OCI-LY1 (cell line): ENCODE measurements at regions not wholly inside any gene's neighbourhood (a gene's known extent, or its start where the extent isn't known, plus 50 kb on each side); places are given as distances from the start of the nearest gene placed in this dataset.
A peak's percentile ranks its signal among the peaks of the same experiment; 100 is the strongest.

Experiments used
- H2AFZ ChIP-seq: fragments of 200-600 bp; sonication (generic), shearing (Covaris generic); 2 replicates; pipeline ENCODE4 v1.6.0; 2014; ENCODE audit warnings: antibody characterized with exemption, mild to moderate bottlenecking, low read length
- H3F3A ChIP-seq: fragments of 200-600 bp; sonication (generic), shearing (Covaris generic); 2 replicates; pipeline ENCODE4 v1.6.0; 2014; ENCODE audit warnings: mild to moderate bottlenecking, antibody characterized with exemption, low read length, moderate library complexity; ENCODE audit not compliant: insufficient read depth
- H3K27ac ChIP-seq: fragments of 200-600 bp; sonication (generic); 2 replicates; pipeline ENCODE4 v1.5.1; 2014; ENCODE audit warnings: low read length, mixed run types, mild to moderate bottlenecking, low read depth; ENCODE audit not compliant: poor library complexity, severe bottlenecking
- H3K27me3 ChIP-seq: fragments of 200-600 bp; sonication (generic); 2 replicates; pipeline ENCODE4 v1.6.0; 2014; ENCODE audit warnings: antibody characterized with exemption, mild to moderate bottlenecking, low read length, moderate library complexity; ENCODE audit not compliant: insufficient read depth
- H3K36me3 ChIP-seq: fragments of 200-600 bp; sonication (generic); 2 replicates; pipeline ENCODE4 v1.6.1; 2014; ENCODE audit warnings: mild to moderate bottlenecking, antibody characterized with exemption, low read length, moderate library complexity, mixed read lengths; ENCODE audit not compliant: insufficient read depth
- H3K4me1 ChIP-seq: fragments of 200-600 bp; sonication (generic); 2 replicates; pipeline ENCODE4 v1.5.1; 2014; ENCODE audit warnings: mild to moderate bottlenecking, low read length, moderate library complexity; ENCODE audit not compliant: insufficient read depth, severe bottlenecking
- H3K4me2 ChIP-seq: fragments of 200-600 bp; sonication (generic), shearing (Covaris generic); 2 replicates; pipeline ENCODE4 v1.6.1; 2014; ENCODE audit warnings: low read length
- H3K4me3 ChIP-seq: fragments of 200-600 bp; sonication (generic); 2 replicates; pipeline ENCODE4 v1.5.1; 2014; ENCODE audit warnings: low read length, low read depth, mild to moderate bottlenecking, mixed read lengths; ENCODE audit not compliant: poor library complexity, severe bottlenecking
- H3K79me2 ChIP-seq: fragments of 200-600 bp; shearing (Covaris generic); 2 replicates; pipeline ENCODE4 v1.6.1; 2016; ENCODE audit warnings: mixed run types, low read length, mixed read lengths; ENCODE audit not compliant: insufficient read depth
- H3K9ac ChIP-seq: fragments of 200-600 bp; sonication (generic), shearing (Covaris generic); 2 replicates; pipeline ENCODE4 v1.6.1; 2014; ENCODE audit warnings: mild to moderate bottlenecking, low read length, mixed read lengths
- H3K9me2 ChIP-seq: fragments of 200-600 bp; sonication (generic), shearing (Covaris generic); 2 replicates; pipeline ENCODE4 v1.6.1; 2014; ENCODE audit warnings: low read depth, mild to moderate bottlenecking, low read length, mixed read lengths
- H3K9me3 ChIP-seq: fragments of 200-600 bp; shearing (Covaris generic); 2 replicates; pipeline ENCODE4 v1.6.1; 2014; ENCODE audit warnings: low read length, mixed read lengths
- H4K20me1 ChIP-seq: fragments of 200-600 bp; sonication (generic), shearing (Covaris generic); 2 replicates; pipeline ENCODE4 v1.6.0; 2016; ENCODE audit warnings: mild to moderate bottlenecking, low read length; ENCODE audit not compliant: insufficient read depth
- EZH2 ChIP-seq: fragments of 200-600 bp; sonication (generic), shearing (Covaris generic); IDR thresholded peaks from 2 replicates; pipeline ENCODE4 v1.8.0; 2017; ENCODE audit warnings: borderline replicate concordance, mixed run types, mild to moderate bottlenecking, antibody characterized with exemption, low read length, moderate library complexity, mixed read lengths
- TF ChIP-seq, protein P1 (sequence below): fragments of 200-600 bp; sonication (generic), shearing (Covaris generic); IDR thresholded peaks from 2 replicates; pipeline ENCODE4 v1.5.1; 2017; ENCODE audit warnings: mild to moderate bottlenecking, antibody characterized with exemption, low read length, moderate library complexity, mixed read lengths

DNA sequence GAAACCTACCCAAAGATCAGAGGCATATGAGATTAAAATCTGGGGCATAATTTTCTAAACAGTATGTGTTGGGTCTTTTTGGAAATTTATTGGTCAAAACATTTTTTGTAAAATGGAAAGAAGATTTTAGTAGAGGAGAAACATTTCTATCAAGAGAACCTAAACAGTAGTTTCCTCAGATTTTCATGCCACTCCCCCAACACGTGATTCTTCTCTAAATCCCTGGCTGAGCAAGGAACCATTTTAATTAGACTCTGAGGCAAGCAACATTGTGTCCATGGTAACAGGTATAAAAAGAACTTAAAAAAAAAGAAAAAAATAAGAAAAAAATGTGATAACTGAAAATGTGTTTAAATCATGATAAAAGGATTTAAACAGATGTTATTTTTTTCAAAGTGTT, 1105.2 kb upstream of the ZEB2 start:
- H3K9me2 ChIP-seq, result no peaks in the 10 kb centered on the region

DNA sequence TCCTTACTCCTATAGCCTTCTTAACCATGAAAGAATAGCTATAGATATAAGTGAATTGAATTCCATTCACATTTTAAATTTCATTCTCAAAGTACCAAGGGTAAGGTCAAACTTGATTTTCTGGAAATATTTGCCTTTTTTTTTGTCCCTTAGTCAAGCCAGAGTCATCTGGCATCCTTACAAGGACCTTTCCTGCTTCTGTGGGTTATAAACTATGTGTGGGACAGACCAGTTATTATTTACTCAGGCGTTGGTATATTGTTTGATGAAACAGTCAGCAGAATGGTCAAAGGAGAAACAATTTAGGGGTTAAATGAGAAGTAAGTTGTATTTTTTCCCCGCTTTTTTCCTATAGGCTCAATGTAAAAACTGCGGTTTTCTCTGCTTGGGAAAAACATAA, 1103.2 kb upstream of the ZEB2 start:
- Histone ChIP-seq H4K20me1 (no peaks in the 10 kb centered on the region), H3K4me1 (no peaks in the 10 kb centered on the region), H3K36me3 (no peaks in the 10 kb centered on the region), H3K27me3 (no peaks in the 10 kb centered on the region), H2AFZ (no peak overlapping the region), H3K4me3 (no peak overlapping the region), H3F3A (no peaks in the 10 kb centered on the region), H3K9me3 (no peaks in the 10 kb centered on the region), H3K27ac (no peak overlapping the region), H3K79me2 (no peaks in the 10 kb centered on the region), H3K4me2 (no peak overlapping the region), H3K9me2 (no peaks in the 10 kb centered on the region), H3K9ac (no peak overlapping the region)
- TF ChIP-seq EZH2, result no peak
- TF ChIP-seq, protein P1, sequence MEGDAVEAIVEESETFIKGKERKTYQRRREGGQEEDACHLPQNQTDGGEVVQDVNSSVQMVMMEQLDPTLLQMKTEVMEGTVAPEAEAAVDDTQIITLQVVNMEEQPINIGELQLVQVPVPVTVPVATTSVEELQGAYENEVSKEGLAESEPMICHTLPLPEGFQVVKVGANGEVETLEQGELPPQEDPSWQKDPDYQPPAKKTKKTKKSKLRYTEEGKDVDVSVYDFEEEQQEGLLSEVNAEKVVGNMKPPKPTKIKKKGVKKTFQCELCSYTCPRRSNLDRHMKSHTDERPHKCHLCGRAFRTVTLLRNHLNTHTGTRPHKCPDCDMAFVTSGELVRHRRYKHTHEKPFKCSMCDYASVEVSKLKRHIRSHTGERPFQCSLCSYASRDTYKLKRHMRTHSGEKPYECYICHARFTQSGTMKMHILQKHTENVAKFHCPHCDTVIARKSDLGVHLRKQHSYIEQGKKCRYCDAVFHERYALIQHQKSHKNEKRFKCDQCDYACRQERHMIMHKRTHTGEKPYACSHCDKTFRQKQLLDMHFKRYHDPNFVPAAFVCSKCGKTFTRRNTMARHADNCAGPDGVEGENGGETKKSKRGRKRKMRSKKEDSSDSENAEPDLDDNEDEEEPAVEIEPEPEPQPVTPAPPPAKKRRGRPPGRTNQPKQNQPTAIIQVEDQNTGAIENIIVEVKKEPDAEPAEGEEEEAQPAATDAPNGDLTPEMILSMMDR, result no peak

More for the DNA sequence above, 1105.2 kb upstream of the ZEB2 start:
- no peaks in the 10 kb centered on the region for H3K36me3 ChIP-seq
- no peaks in the 10 kb centered on the region for H3K27me3 ChIP-seq
- H3K9me3 ChIP-seq, result no peaks in the 10 kb centered on the region
- H3K27ac ChIP-seq, result no peak overlapping the region
- 0 out of 2 replicates have a peak overlapping the region, but pooled peaks have one; percentile 28 for H2AFZ ChIP-seq
- no peaks in the 10 kb centered on the region for H3K79me2 ChIP-seq
- no peak overlapping the region for H3K4me3 ChIP-seq
- no peak overlapping the region for H3K9ac ChIP-seq
- H3K4me2 ChIP-seq, result no peak overlapping the region
- no peaks in the 10 kb centered on the region for H3K4me1 ChIP-seq
- no peaks in the 10 kb centered on the region for H3F3A ChIP-seq
- TF ChIP-seq EZH2, result no peak
- TF ChIP-seq, protein P1, result no peak
- no peaks in the 10 kb centered on the region for H4K20me1 ChIP-seq

DNA sequence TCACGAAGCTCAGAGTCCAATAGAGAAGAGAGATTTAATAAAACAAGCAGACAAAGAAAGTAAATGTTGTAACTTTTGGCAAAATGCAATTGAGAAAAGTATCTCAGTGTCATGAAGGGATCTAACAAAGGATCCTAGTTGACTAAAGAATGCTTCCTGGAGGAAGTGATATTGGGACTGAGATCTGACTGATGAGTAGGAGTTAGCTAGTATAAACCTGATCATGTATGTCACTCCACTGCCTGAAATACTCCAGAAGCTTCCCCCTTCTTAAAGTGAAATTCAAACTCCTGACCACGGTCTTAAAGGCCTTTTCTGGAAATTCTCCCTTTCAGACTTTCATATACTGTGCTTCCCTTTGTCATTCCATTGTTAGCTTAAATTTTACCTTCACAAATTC, 1102.4 kb upstream of the ZEB2 start:
- Histone ChIP-seq H3K27ac (no peak overlapping the region), H3K4me3 (no peak overlapping the region), H3K9ac (no peak overlapping the region), H2AFZ (no peak overlapping the region), H3K79me2 (no peaks in the 10 kb centered on the region), H3K4me2 (no peak overlapping the region), H3K9me2 (no peaks in the 10 kb centered on the region), H3K27me3 (no peaks in the 10 kb centered on the region), H3K9me3 (no peaks in the 10 kb centered on the region), H3K36me3 (no peaks in the 10 kb centered on the region), H4K20me1 (no peaks in the 10 kb centered on the region), H3F3A (no peaks in the 10 kb centered on the region), H3K4me1 (no peaks in the 10 kb centered on the region)
- TF ChIP-seq, protein P1, result no peak
- TF ChIP-seq EZH2, result no peak
